ENCODE measurements at regions not wholly inside any gene's neighbourhood (a gene's known extent, or its start where the extent isn't known, plus 50 kb on each side); places are given as distances from the start of the nearest gene placed in this dataset.

DNA sequence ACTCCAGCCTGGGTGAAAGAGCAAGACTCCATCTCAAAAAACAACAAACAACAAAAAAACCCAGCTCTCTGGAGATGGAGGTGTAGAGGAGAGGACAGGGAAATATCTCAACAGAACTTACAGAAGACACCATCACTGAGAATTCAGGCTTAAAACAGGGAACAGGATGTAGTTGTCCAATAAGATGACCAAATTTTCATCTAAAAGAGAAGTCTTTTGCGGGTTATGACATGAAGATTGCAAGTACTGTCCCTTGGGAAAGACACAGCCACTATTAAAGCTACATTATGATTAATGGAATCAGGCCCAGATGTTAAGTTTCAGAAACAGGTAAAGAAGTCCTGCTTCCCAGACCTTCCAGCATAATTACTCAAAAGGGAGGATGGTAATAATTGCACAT lies 235.2 kb upstream of the NRP1 start:
- no peak overlapping the region for H3K27ac ChIP-seq
- TF ChIP-seq, protein P1, sequence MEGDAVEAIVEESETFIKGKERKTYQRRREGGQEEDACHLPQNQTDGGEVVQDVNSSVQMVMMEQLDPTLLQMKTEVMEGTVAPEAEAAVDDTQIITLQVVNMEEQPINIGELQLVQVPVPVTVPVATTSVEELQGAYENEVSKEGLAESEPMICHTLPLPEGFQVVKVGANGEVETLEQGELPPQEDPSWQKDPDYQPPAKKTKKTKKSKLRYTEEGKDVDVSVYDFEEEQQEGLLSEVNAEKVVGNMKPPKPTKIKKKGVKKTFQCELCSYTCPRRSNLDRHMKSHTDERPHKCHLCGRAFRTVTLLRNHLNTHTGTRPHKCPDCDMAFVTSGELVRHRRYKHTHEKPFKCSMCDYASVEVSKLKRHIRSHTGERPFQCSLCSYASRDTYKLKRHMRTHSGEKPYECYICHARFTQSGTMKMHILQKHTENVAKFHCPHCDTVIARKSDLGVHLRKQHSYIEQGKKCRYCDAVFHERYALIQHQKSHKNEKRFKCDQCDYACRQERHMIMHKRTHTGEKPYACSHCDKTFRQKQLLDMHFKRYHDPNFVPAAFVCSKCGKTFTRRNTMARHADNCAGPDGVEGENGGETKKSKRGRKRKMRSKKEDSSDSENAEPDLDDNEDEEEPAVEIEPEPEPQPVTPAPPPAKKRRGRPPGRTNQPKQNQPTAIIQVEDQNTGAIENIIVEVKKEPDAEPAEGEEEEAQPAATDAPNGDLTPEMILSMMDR (IDR thresholded peaks at IDR 0.05), result no peak
- TF ChIP-seq ZFX (IDR thresholded peaks at IDR 0.05; ENCODE audit: borderline replicate concordance), result no peak

DNA sequence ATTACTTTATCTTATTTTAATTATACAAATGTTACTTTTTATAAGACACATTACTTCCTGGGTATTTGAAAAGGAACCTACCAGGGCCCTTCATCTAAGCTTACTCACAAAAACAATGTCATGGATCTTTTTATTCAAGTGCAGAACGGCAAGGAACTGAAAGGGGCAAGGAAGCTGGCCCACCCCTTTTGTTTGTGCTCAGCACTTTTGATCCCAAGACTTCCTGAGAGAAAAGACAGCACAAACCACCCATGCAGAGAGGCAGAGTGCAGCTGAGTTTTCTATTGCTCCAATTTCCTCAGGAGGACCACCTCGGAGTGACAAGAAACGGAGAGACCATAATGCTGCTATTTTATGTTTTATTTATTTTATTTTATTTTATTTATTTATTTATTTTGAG lies 232.0 kb upstream of the NRP1 start:
- no peak for TF ChIP-seq ZFX (IDR thresholded peaks at IDR 0.05; ENCODE audit: borderline replicate concordance)
- TF ChIP-seq, protein P1 (IDR thresholded peaks at IDR 0.05), result no peak
- H3K27ac ChIP-seq, result no peak overlapping the region

DNA sequence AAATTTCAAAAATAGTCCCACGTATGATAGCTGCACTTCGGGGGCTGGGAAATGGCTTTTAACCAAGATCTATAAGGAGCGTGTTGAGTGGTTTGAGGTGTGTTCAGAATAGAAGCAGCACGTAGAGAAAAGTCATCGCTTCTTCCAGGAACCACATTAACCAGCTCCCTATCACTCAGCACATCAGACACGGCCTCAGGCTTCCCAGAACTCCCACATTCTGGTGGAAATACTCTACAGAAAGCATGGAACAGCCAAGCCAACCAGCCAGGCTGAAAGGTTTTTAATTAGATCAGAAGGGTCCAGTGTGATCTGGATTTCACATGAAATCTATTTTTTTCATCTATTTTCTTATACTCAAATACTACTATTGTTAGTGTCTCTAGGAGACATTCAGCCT lies 231.5 kb upstream of the NRP1 start:
- H3K27ac ChIP-seq, result no peak overlapping the region
- TF ChIP-seq, protein P1 (IDR thresholded peaks at IDR 0.05), result no peak
- TF ChIP-seq ZFX (IDR thresholded peaks at IDR 0.05; ENCODE audit: borderline replicate concordance), result no peak

DNA sequence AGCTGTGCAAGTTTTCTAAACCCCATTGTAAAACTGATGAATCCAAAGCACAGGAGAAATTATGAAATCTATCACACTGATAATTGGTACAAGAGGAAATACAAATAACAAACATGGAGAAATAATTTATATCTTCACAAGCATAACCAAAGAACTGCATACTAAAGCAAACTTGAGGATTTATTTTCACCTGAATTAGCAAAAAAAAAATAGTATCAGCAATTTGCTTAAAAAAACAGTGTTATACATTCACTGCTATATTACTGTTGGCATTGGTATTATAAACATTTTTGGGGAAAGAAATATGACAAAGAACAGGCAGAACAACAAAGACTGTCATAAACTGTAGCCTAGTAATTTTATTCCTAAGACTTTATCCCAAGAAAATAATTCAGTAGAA lies 230.8 kb upstream of the NRP1 start:
- H3K27ac ChIP-seq, result no peak overlapping the region
- TF ChIP-seq, protein P1 (IDR thresholded peaks at IDR 0.05), result no peak
- TF ChIP-seq ZFX (IDR thresholded peaks at IDR 0.05; ENCODE audit: borderline replicate concordance), result no peak

DNA sequence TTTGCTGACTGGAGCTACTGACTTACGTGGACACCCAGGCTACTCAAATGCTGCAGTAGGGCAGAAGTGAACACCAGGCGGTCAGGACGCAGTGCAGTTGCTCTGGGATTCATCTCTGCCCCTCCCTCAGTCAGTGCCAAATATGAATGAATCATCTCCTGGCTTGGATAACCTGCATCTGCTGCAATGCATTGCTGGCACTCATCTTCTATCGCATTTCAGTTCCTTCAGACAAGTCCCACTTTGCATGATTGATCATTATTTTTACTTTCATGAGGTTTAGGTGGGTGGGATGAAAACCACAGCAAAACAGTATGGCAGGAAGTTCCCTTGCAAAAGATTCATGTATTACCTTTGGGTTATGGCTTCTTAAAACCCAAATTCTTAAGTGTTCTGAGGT lies 224.6 kb upstream of the NRP1 start:
- no peak overlapping the region for H3K27ac ChIP-seq
- TF ChIP-seq, protein P1 (IDR thresholded peaks at IDR 0.05), result no peak
- no peak for TF ChIP-seq ZFX (IDR thresholded peaks at IDR 0.05; ENCODE audit: borderline replicate concordance)

DNA sequence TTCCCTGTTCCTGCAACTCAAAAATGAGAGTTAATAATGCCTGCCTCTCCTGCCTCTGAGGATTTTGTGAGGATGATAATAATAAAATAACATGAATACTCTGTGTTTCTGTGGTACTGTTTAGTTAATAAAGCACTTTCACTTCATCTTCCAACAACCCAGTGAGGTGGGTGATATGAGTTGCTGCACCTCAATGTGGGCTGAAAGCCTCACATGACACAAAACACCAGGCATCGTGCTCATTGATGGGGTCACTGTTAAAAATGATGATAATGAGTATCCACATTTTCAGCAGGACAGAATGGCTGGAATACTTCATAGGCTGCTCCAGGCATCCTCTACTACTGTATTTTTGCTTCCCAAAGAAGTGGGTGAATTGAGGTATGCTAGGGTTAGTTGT lies 222.8 kb upstream of the NRP1 start:
- TF ChIP-seq, protein P1 (IDR thresholded peaks at IDR 0.05), result no peak
- TF ChIP-seq ZFX (IDR thresholded peaks at IDR 0.05; ENCODE audit: borderline replicate concordance), result no peak
- no peak overlapping the region for H3K27ac ChIP-seq

DNA sequence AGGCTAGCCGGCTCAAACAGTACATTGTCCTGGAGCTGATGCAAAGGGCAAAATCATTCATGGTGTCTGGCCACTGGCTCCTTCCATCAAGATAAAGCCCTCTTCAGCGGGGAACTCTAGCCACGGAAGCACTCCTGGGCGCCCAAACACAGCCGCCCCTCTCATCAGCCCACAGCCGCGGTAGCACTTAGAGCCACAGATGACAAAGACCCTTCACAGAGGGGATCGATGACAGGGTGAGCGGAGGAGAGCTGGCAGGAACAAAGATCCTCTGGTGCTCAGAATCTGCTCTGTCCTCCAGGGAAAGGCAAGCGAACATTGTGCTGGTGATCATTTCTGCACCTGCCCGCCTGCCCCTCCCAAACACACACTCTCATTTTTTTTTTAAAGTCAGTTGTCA lies 222.2 kb upstream of the NRP1 start:
- no peak for TF ChIP-seq ZFX (IDR thresholded peaks at IDR 0.05; ENCODE audit: borderline replicate concordance)
- TF ChIP-seq, protein P1 (IDR thresholded peaks at IDR 0.05), result no peak
- no peak overlapping the region for H3K27ac ChIP-seq
